Fibroblast of lung (primary cell): ENCODE measurements at regions not wholly inside any gene's neighbourhood (a gene's known extent, or its start where the extent isn't known, plus 50 kb on each side); places are given as distances from the start of the nearest gene placed in this dataset.

Experiments
- DNase-seq, 2 donors: peaks; one replicate each; pipeline versions ENCODE4 v3.0.0 to v3.0.0-alpha.2; 2010; ENCODE audit warnings: low read depth in 2 of 2
- H2AFZ ChIP-seq: 2 replicates; pipeline ENCODE4 v1.5.1; 2012; ENCODE audit warnings: low read length, control low read depth, inconsistent platforms
- H3K27ac ChIP-seq: 2 replicates; pipeline ENCODE4 v1.5.1; 2011; ENCODE audit warnings: low read length, control low read depth; ENCODE audit not compliant: insufficient read depth
- H3K27me3 ChIP-seq: 2 replicates; pipeline ENCODE4 v1.5.1; 2011; ENCODE audit warnings: mild to moderate bottlenecking, low read length; ENCODE audit not compliant: control insufficient read depth, insufficient read depth
- H3K36me3 ChIP-seq: 2 replicates; pipeline ENCODE4 v1.5.1; 2011; ENCODE audit warnings: low read length; ENCODE audit not compliant: control insufficient read depth, insufficient read depth
- H3K4me1 ChIP-seq: 2 replicates; pipeline ENCODE4 v1.5.1; 2011; ENCODE audit warnings: low read length; ENCODE audit not compliant: control insufficient read depth, insufficient read depth; ENCODE audit errors: extremely low read depth
- H3K4me2 ChIP-seq: 2 replicates; pipeline ENCODE4 v1.5.1; 2011; ENCODE audit warnings: low read length, control low read depth; ENCODE audit not compliant: insufficient read depth; ENCODE audit errors: extremely low read depth
- H3K4me3 ChIP-seq, 4 experiments: fragments of 200-600 bp in 1 of 4; sonication (generic) in 1 of 4; replicated peaks in 1 of 4; 2 replicates each; pipeline ENCODE4 v1.5.1; 2011 to 2016; ENCODE audit warnings: low read length in 4 of 4, low read depth in 3 of 4, mild to moderate bottlenecking in 3 of 4, control low read depth in 2 of 4, inconsistent platforms in 1 of 4, mixed read lengths in 1 of 4; ENCODE audit not compliant: insufficient read depth in 1 of 4; ENCODE audit errors: control extremely low read depth in 1 of 4
- H3K79me2 ChIP-seq: 2 replicates; pipeline ENCODE4 v1.5.1; 2012; ENCODE audit warnings: mild to moderate bottlenecking, low read length, inconsistent platforms; ENCODE audit not compliant: control insufficient read depth, insufficient read depth
- H3K9ac ChIP-seq: 2 replicates; pipeline ENCODE4 v1.5.1; 2011; ENCODE audit warnings: mild to moderate bottlenecking, low read length, control low read depth; ENCODE audit not compliant: insufficient read depth
- H3K9me3 ChIP-seq: 2 replicates; pipeline ENCODE4 v1.5.1; 2012; ENCODE audit warnings: low read depth, low read length; ENCODE audit not compliant: control insufficient read depth, insufficient read depth
- H4K20me1 ChIP-seq: 2 replicates; pipeline ENCODE4 v1.5.1; 2011; ENCODE audit warnings: low read length; ENCODE audit not compliant: control insufficient read depth, insufficient read depth; ENCODE audit errors: extremely low read depth
- EZH2 ChIP-seq: IDR thresholded peaks from 2 replicates; pipeline ENCODE4 v1.5.1; 2012; ENCODE audit warnings: low read length, control low read depth, mild to moderate bottlenecking; ENCODE audit errors: missing control alignments
- TF ChIP-seq, protein P1 (sequence below), 2 donors: IDR thresholded peaks in 1 of 2; conservative IDR thresholded peaks in 1 of 2; 1 replicate in 1 of 2; 2 replicates in 1 of 2; pipeline ENCODE4 v1.5.1; 2011 to 2012; ENCODE audit warnings: low read length in 2 of 2, control low read depth in 1 of 2, inconsistent platforms in 1 of 2, low read depth in 1 of 2, mild to moderate bottlenecking in 1 of 2

- H3K4me1 ChIP-seq: no peaks in the 10 kb centered on the region
- DNase-seq: no peak
- no peaks in the 10 kb centered on the region for H3K9me3 ChIP-seq
- H4K20me1 ChIP-seq: no peaks in the 10 kb centered on the region
- H3K36me3 ChIP-seq: no peaks in the 10 kb centered on the region
- H3K27ac ChIP-seq: no peak overlapping the region
- H3K79me2 ChIP-seq: no peaks in the 10 kb centered on the region
- no peak overlapping the region for H3K9ac ChIP-seq
- H3K4me3 ChIP-seq: no peak overlapping the region
- TF ChIP-seq, protein P1, sequence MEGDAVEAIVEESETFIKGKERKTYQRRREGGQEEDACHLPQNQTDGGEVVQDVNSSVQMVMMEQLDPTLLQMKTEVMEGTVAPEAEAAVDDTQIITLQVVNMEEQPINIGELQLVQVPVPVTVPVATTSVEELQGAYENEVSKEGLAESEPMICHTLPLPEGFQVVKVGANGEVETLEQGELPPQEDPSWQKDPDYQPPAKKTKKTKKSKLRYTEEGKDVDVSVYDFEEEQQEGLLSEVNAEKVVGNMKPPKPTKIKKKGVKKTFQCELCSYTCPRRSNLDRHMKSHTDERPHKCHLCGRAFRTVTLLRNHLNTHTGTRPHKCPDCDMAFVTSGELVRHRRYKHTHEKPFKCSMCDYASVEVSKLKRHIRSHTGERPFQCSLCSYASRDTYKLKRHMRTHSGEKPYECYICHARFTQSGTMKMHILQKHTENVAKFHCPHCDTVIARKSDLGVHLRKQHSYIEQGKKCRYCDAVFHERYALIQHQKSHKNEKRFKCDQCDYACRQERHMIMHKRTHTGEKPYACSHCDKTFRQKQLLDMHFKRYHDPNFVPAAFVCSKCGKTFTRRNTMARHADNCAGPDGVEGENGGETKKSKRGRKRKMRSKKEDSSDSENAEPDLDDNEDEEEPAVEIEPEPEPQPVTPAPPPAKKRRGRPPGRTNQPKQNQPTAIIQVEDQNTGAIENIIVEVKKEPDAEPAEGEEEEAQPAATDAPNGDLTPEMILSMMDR (conservative IDR thresholded peaks at IDR 0.05 in 1 of 2, IDR thresholded peaks at IDR 0.05 in 1 of 2; ENCODE audit: low read depth in 1 of 2, low read length in 2 of 2): no peak
- TF ChIP-seq EZH2: no peak
- H2AFZ ChIP-seq: no peak overlapping the region
- no peaks in the 10 kb centered on the region for H3K27me3 ChIP-seq
- H3K4me2 ChIP-seq: no peak overlapping the region
Observed at GRCh38 chr5:10059556-10059955, 190.1 kb downstream of the ATPSCKMT start.

GRCh38 chr5:10057356-10057755 lies 192.3 kb downstream of the ATPSCKMT start:
- Histone ChIP-seq H3K4me1 (no peaks in the 10 kb centered on the region), H3K9me3 (no peaks in the 10 kb centered on the region), H3K4me3 (no peak overlapping the region)

DNA sequence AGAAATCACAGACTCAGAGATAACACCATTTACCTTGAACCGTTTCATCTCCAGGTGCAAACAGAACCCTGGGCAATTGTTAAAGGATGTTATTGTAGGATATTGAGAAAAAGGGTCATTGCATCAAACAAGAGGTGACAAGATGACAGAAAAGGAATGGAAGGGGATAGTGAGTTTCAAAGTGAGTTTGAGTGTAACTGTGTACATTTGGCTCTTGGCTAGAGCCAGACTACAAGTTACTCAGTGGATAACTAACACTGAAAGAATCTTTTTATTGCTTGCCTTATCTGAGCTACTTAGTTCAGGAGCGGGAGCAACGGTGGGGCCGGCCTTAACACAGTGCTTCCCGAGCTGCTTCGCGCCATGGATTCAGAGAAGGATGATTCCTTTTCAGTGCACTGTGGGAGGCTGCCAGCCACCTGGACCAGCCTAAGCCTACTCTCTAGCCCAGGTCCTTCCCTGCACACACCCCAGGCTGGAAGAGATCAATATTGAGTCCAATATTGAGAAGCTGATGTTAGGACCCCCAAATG lies 193.4 kb downstream of the ATPSCKMT start:
- no peak overlapping the region for H3K4me2 ChIP-seq
- no peaks in the 10 kb centered on the region for H3K79me2 ChIP-seq
- H3K4me1 ChIP-seq: no peaks in the 10 kb centered on the region
- H3K36me3 ChIP-seq: no peaks in the 10 kb centered on the region
- no peaks in the 10 kb centered on the region for H4K20me1 ChIP-seq
- no peaks in the 10 kb centered on the region for H3K27me3 ChIP-seq
- TF ChIP-seq, protein P1 (conservative IDR thresholded peaks at IDR 0.05 in 1 of 2, IDR thresholded peaks at IDR 0.05 in 1 of 2; ENCODE audit: low read depth in 1 of 2, low read length in 2 of 2): no peak
- TF ChIP-seq EZH2: no peak
- DNase-seq: no peak
- no peak overlapping the region for H3K9ac ChIP-seq
- H3K4me3 ChIP-seq: no peak overlapping the region
- H3K9me3 ChIP-seq: no peaks in the 10 kb centered on the region
- no peak overlapping the region for H2AFZ ChIP-seq
- H3K27ac ChIP-seq: no peak overlapping the region

More at GRCh38 chr5:10057356-10057755, 192.3 kb downstream of the ATPSCKMT start:
- Histone ChIP-seq H3K9ac (no peak overlapping the region), H3K4me2 (no peak overlapping the region), H3K79me2 (no peaks in the 10 kb centered on the region), H4K20me1 (no peaks in the 10 kb centered on the region), H3K27ac (no peak overlapping the region), H3K36me3 (no peaks in the 10 kb centered on the region), H2AFZ (no peak overlapping the region), H3K27me3 (no peaks in the 10 kb centered on the region)
- no peak for DNase-seq
- TF ChIP-seq, protein P1 (conservative IDR thresholded peaks at IDR 0.05 in 1 of 2, IDR thresholded peaks at IDR 0.05 in 1 of 2; ENCODE audit: low read depth in 1 of 2, low read length in 2 of 2): no peak
- no peak for TF ChIP-seq EZH2
